Nephron progenitor cell (in vitro differentiated cells): ENCODE measurements at regions not wholly inside any gene's neighbourhood (a gene's known extent, or its start where the extent isn't known, plus 50 kb on each side); places are given as distances from the start of the nearest gene placed in this dataset.

ENCODE experiments used
- DNase-seq: peaks from one replicate; pipeline ENCODE4 v3.0.0; 2021
- H3K27ac Mint-ChIP-seq: 2 replicates; pipeline ENCODE4 v1.8.0; 2021; ENCODE audit warnings: mild to moderate bottlenecking, moderate library complexity, mixed read lengths
- H3K27me3 Mint-ChIP-seq: 2 replicates; pipeline ENCODE4 v1.8.0; 2021; ENCODE audit warnings: mild to moderate bottlenecking, low read depth, mixed read lengths; ENCODE audit not compliant: poor library complexity
- H3K36me3 Mint-ChIP-seq: 2 replicates; pipeline ENCODE4 v1.8.0; 2021; ENCODE audit warnings: low read depth, mixed read lengths
- H3K4me1 Mint-ChIP-seq: 2 replicates; pipeline ENCODE4 v1.8.0; 2021; ENCODE audit warnings: mixed read lengths
- H3K4me3 Mint-ChIP-seq: 2 replicates; pipeline ENCODE4 v1.8.0; 2021; ENCODE audit warnings: mild to moderate bottlenecking, moderate library complexity, mixed read lengths
- H3K9me3 Mint-ChIP-seq: 2 replicates; pipeline ENCODE4 v1.8.0; 2021; ENCODE audit warnings: mild to moderate bottlenecking, moderate library complexity, mixed read lengths
- TF ChIP-seq, protein P1 (sequence below): fragments of 200-600 bp; sonication (generic); IDR thresholded peaks from 2 replicates; pipeline ENCODE4 v1.5.0; 2021; ENCODE audit warnings: antibody characterized with exemption

- Mint-ChIP-seq H3K4me3 (no peak overlapping the region), H3K36me3 (no peaks in the 10 kb centered on the region), H3K27ac (no peak overlapping the region), H3K4me1 (peaks cover 10% of the 10 kb centered on the region), H3K27me3 (peaks cover 11% of the 10 kb centered on the region), H3K9me3 (peaks cover 7% of the 10 kb centered on the region)
- no peak for DNase-seq
- TF ChIP-seq, protein P1, sequence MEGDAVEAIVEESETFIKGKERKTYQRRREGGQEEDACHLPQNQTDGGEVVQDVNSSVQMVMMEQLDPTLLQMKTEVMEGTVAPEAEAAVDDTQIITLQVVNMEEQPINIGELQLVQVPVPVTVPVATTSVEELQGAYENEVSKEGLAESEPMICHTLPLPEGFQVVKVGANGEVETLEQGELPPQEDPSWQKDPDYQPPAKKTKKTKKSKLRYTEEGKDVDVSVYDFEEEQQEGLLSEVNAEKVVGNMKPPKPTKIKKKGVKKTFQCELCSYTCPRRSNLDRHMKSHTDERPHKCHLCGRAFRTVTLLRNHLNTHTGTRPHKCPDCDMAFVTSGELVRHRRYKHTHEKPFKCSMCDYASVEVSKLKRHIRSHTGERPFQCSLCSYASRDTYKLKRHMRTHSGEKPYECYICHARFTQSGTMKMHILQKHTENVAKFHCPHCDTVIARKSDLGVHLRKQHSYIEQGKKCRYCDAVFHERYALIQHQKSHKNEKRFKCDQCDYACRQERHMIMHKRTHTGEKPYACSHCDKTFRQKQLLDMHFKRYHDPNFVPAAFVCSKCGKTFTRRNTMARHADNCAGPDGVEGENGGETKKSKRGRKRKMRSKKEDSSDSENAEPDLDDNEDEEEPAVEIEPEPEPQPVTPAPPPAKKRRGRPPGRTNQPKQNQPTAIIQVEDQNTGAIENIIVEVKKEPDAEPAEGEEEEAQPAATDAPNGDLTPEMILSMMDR, result no peak
Observed at GRCh38 chr20:4453359-4453758, 204.3 kb upstream of the ADRA1D start.

GRCh38 chr20:4451487-4452081 is 202.5 kb upstream of the ADRA1D start:
- Mint-ChIP-seq H3K4me3 (no peak overlapping the region), H3K9me3 (peaks cover 12% of the 10 kb centered on the region), H3K27me3 (peaks cover 7% of the 10 kb centered on the region), H3K27ac (no peak overlapping the region), H3K4me1 (peaks cover 5% of the 10 kb centered on the region), H3K36me3 (no peaks in the 10 kb centered on the region)
- DNase-seq, result no peak
- TF ChIP-seq, protein P1, result no peak

- DNase-seq, result no peak
- TF ChIP-seq, protein P1, result peak; percentile 25
- Mint-ChIP-seq H3K9me3 (peaks cover 7% of the 10 kb centered on the region), H3K27me3 (peaks cover 5% of the 10 kb centered on the region), H3K4me3 (no peak overlapping the region), H3K4me1 (peaks cover 13% of the 10 kb centered on the region), H3K27ac (no peak overlapping the region), H3K36me3 (no peaks in the 10 kb centered on the region)
Observed at GRCh38 chr20:4449957-4450715, 201.0 kb upstream of the ADRA1D start.

DNA sequence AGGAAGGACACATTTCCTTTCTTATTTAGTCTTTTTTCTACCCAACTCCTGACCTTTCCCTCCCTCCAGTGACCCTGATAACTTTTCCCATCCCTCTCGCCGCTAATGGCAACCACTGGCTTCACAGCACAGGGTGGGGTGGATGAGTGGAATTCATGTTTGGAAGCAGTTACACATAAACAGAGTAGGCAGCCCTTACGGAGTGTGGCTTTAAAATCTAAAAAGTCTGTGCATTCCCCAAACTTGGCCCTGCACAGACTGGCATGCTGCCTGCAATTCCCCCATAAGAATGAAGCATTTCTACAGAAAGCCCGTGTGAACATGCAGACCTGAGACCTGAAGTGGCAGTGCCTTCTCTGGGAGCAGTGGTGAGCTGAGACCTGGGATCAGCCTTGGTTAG is 196.7 kb upstream of the ADRA1D start:
- TF ChIP-seq, protein P1, result no peak
- peaks cover 7% of the 10 kb centered on the region for H3K9me3 Mint-ChIP-seq
- no peak for DNase-seq
- no peak overlapping the region for H3K4me3 Mint-ChIP-seq
- peaks cover 9% of the 10 kb centered on the region for H3K27me3 Mint-ChIP-seq
- peaks cover 14% of the 10 kb centered on the region for H3K4me1 Mint-ChIP-seq
- H3K27ac Mint-ChIP-seq, result no peak overlapping the region
- no peaks in the 10 kb centered on the region for H3K36me3 Mint-ChIP-seq

- no peak overlapping the region for H3K27ac Mint-ChIP-seq
- H3K4me3 Mint-ChIP-seq, result no peak overlapping the region
- no peaks in the 10 kb centered on the region for H3K36me3 Mint-ChIP-seq
- peaks cover 7% of the 10 kb centered on the region for H3K9me3 Mint-ChIP-seq
- DNase-seq, result no peak
- TF ChIP-seq, protein P1, result no peak
- peaks cover 9% of the 10 kb centered on the region for H3K27me3 Mint-ChIP-seq
- H3K4me1 Mint-ChIP-seq, result peaks cover 14% of the 10 kb centered on the region
Observed at GRCh38 chr20:4445331-4445730, 196.2 kb upstream of the ADRA1D start.

GRCh38 chr20:4444404-4444803 is 195.3 kb upstream of the ADRA1D start:
- Mint-ChIP-seq H3K36me3 (no peaks in the 10 kb centered on the region), H3K4me3 (no peak overlapping the region), H3K9me3 (peaks cover 7% of the 10 kb centered on the region), H3K27ac (no peak overlapping the region), H3K27me3 (peaks cover 9% of the 10 kb centered on the region), H3K4me1 (peaks cover 9% of the 10 kb centered on the region)
- TF ChIP-seq, protein P1, result no peak
- DNase-seq, result no peak
